Activated CD8-positive, alpha-beta memory T cell treated with anti-CD3 and anti-CD28 coated beads, Interleukin-2, amount 50 U/mL, for 4 hours (primary cell): ENCODE measurements at regions not wholly inside any gene's neighbourhood (a gene's known extent, or its start where the extent isn't known, plus 50 kb on each side); places are given as distances from the start of the nearest gene placed in this dataset.
A peak's percentile ranks its signal among the peaks of the same experiment; 100 is the strongest.
"Not testable (repeated sequence)": the region's sequence is repeated elsewhere in the genome, so short reads cannot be mapped to it uniquely, and the experiment has no call there.

Experiments used
- DNase-seq: peaks from one replicate; pipeline ENCODE4 v3.0.0-alpha.2; 2020

- not testable (repeated sequence) for DNase-seq
Measured at GRCh38 chr3:27552708-27553107, 68.5 kb upstream of the SLC4A7 start.

- not testable (repeated sequence) for DNase-seq
Measured at GRCh38 chr3:27551413-27551812, 67.2 kb upstream of the SLC4A7 start.

DNA sequence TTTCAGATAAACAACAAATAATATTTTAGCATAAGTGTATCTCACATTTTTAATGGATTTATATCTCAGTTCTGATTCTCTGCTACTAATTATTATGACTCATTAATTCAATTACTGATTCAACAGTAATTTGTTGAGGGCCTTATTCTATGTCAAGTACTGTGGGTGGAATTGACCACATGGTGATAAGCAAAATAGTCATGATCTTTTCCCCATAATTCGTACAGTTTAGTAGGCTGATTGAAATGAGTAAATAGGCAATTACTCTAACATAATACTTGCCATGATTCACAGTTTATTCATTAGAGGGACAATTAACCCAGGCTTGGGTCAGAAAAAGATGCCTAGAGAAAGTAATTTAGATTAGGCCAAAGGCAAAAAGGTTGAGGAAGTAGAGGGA, 60.9 kb upstream of the SLC4A7 start:
- DNase-seq: no peak

DNA sequence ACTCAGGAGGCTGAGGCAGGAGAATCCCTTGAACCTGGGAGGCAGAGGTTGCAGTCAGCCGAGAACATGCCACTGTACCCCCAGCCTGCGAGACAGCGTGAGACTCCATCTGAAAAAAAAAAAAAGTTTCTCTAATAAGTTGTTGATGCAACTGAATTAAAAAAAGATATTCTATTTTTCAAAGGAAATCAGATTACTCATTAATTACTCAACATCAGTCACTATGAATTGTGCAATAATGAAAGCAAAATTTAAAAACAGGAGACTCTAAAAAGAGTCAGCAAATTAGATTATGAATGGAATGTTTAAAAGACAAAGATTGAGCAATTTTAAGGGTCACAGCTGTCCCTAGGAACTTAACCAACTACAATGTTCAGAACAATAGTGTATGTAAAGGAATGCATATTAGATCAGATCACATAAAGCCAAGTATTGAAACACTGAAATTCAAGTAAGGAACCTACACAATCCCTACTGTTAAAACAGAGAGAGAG, 60.2 kb upstream of the SLC4A7 start:
- no peak for DNase-seq

GRCh38 chr3:27542476-27542875, 58.3 kb upstream of the SLC4A7 start:
- DNase-seq: no peak

DNA sequence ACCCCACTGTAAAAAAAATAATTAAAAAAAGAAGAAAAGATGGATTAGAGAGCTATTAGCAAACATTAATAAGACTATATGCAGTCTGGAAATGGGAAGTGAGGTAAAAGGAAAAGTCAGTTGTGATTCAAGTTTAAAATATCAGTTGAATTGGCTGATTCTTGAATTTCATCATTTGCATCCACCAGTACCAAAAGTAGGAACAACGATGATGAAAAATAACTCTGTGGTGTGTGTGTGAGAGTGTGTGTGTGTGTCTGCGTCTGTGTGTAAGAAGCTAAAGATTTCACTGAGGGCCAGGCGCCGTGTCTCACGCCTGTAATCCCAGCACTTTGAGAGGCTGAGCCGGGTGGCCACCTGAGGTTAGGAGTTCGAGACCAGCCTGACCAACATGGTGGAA, 56.0 kb upstream of the SLC4A7 start:
- DNase-seq: no peak

DNA sequence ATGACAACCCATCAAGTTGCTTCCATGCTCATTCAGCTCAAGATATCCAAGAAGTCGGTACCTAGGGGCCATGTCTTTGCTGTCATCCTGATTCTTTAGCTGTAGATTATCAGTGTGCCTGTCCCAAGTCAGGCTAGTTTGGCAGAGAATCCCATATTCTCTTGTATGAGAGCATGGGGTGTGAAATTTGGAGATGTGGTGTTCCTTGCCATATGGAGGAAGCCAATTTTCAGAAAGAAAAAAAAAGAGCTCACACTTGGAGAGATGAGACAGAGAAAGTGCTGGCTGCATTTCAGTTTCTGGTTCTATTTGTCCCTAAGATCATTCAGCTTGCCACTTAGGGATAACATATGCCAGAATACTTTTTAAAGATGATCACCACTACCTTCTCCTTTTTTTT, 52.3 kb upstream of the SLC4A7 start:
- DNase-seq: no peak

- no peak for DNase-seq
Measured at GRCh38 chr3:27535809-27536392, 51.7 kb upstream of the SLC4A7 start.

GRCh38 chr3:27533718-27534573, 49.8 kb upstream of the SLC4A7 start:
- DNase-seq: peak; percentile 18
